ENCODE measurements at regions not wholly inside any gene's neighbourhood (a gene's known extent, or its start where the extent isn't known, plus 50 kb on each side); places are given as distances from the start of the nearest gene placed in this dataset.
"Not testable (repeated sequence)": the region's sequence is repeated elsewhere in the genome, so short reads cannot be mapped to it uniquely, and the experiment has no call there.

GRCh38 chr5:67747096-67747495, 468.5 kb upstream of the PIK3R1 start:
- ChIA-PET POLR2A (no interaction called here), CTCF (no interaction called here)
- H3K36me3 ChIP-seq (ENCODE audit: control insufficient read depth in 2 of 2, insufficient read depth in 1 of 2, low read length in 2 of 2): no peaks in the 10 kb centered on the region
- no peaks in the 10 kb centered on the region for H3K9me3 ChIP-seq (ENCODE audit: control insufficient read depth, insufficient read depth, low read depth, low read length)
- no peak overlapping the region for H3K27ac ChIP-seq (ENCODE audit: extremely low read depth, low read depth, low read length)
- no peaks in the 10 kb centered on the region for H3K4me1 ChIP-seq (ENCODE audit: control insufficient read depth, insufficient read depth, low read length)
- H3K4me3 ChIP-seq (ENCODE audit: low read depth, low read length): no peak overlapping the region
- TF ChIP-seq HOXA7 (CRISPR knock-in tag; IDR thresholded peaks at IDR 0.05; ENCODE audit: borderline replicate concordance) (no peak), ZNF19 (tag by site-specific recombination; IDR thresholded peaks at IDR 0.05; ENCODE audit: low read depth) (no peak), KLF10 (tag by site-specific recombination; IDR thresholded peaks at IDR 0.05) (no peak), ZNF658 (tag by site-specific recombination; IDR thresholded peaks at IDR 0.05) (no peak), ZSCAN30 (tag by site-specific recombination; IDR thresholded peaks at IDR 0.05) (no peak), ZNF223 (tag by site-specific recombination; IDR thresholded peaks at IDR 0.05) (no peak), HOXD13 (CRISPR knock-in tag; IDR thresholded peaks at IDR 0.05; ENCODE audit: borderline replicate concordance) (no peak), SALL2 (tag by site-specific recombination; IDR thresholded peaks at IDR 0.05; ENCODE audit: borderline replicate concordance) (no peak), ZNF544 (tag by site-specific recombination; IDR thresholded peaks at IDR 0.05) (no peak), ZNF140 (tag by site-specific recombination; IDR thresholded peaks at IDR 0.05) (no peak), MZF1 (tag by site-specific recombination; IDR thresholded peaks at IDR 0.05; ENCODE audit: borderline replicate concordance) (no peak), ZSCAN23 (tag by site-specific recombination; IDR thresholded peaks at IDR 0.05) (no peak), ZNF76 (tag by site-specific recombination; IDR thresholded peaks at IDR 0.05; ENCODE audit: borderline replicate concordance, low read depth) (no peak), PRDM1 (tag by site-specific recombination; IDR thresholded peaks at IDR 0.05) (no peak), ZNF837 (tag by site-specific recombination; IDR thresholded peaks at IDR 0.05) (no peak), BCL6B (tag by site-specific recombination; IDR thresholded peaks at IDR 0.05) (no peak)

- H3K27ac ChIP-seq (ENCODE audit: extremely low read depth, low read depth, low read length); H3K36me3 ChIP-seq (ENCODE audit: control insufficient read depth in 2 of 2, insufficient read depth in 1 of 2, low read length in 2 of 2); H3K9me3 ChIP-seq (ENCODE audit: control insufficient read depth, insufficient read depth, low read depth, low read length); H3K4me1 ChIP-seq (ENCODE audit: control insufficient read depth, insufficient read depth, low read length); POLR2A ChIA-PET; H3K4me3 ChIP-seq (ENCODE audit: low read depth, low read length); CTCF ChIA-PET: not testable (repeated sequence)
Measured at GRCh38 chr5:67746608-67747007, 468.9 kb upstream of the PIK3R1 start.

- POLR2A ChIA-PET: no interaction called here
- no peak overlapping the region for H3K27ac ChIP-seq (ENCODE audit: extremely low read depth, low read depth, low read length)
- H3K4me1 ChIP-seq (ENCODE audit: control insufficient read depth, insufficient read depth, low read length): no peaks in the 10 kb centered on the region
- no peak overlapping the region for H3K4me3 ChIP-seq (ENCODE audit: low read depth, low read length)
- no peaks in the 10 kb centered on the region for H3K36me3 ChIP-seq (ENCODE audit: control insufficient read depth in 2 of 2, insufficient read depth in 1 of 2, low read length in 2 of 2)
- no peaks in the 10 kb centered on the region for H3K9me3 ChIP-seq (ENCODE audit: control insufficient read depth, insufficient read depth, low read depth, low read length)
- CTCF ChIA-PET: no interaction called here
- TF ChIP-seq ZBTB8A (tag by site-specific recombination; IDR thresholded peaks at IDR 0.05) (no peak), ZNF501 (tag by site-specific recombination; IDR thresholded peaks at IDR 0.05) (no peak), ZNF140 (tag by site-specific recombination; IDR thresholded peaks at IDR 0.05) (no peak), ZBTB49 (tag by site-specific recombination; IDR thresholded peaks at IDR 0.05; ENCODE audit: low read depth) (no peak), ZNF148 (tag by site-specific recombination; IDR thresholded peaks at IDR 0.05; ENCODE audit: borderline replicate concordance) (no peak), ZNF768 (tag by site-specific recombination; IDR thresholded peaks at IDR 0.05) (no peak), ZNF350 (tag by site-specific recombination; IDR thresholded peaks at IDR 0.05) (no peak), ZNF639 (tag by site-specific recombination; IDR thresholded peaks at IDR 0.05) (no peak), ZNF211 (tag by site-specific recombination; IDR thresholded peaks at IDR 0.05; ENCODE audit: low read depth) (no peak)
Measured at GRCh38 chr5:67746103-67746502, 469.5 kb upstream of the PIK3R1 start.

Data from HEK293 (cell line).